HEK293 (cell line): ENCODE measurements at regions not wholly inside any gene's neighbourhood (a gene's known extent, or its start where the extent isn't known, plus 50 kb on each side); places are given as distances from the start of the nearest gene placed in this dataset.

Source experiments
- CTCF ChIA-PET: fragments of 350-600 bp; formaldehyde crosslinking; extraction: SDS; loops from one replicate; lab custom pipeline; 2021; ENCODE audit warnings: antibody characterized with exemption; lab: Yijun Ruan, JAX
- POLR2A ChIA-PET: fragments of 300-600 bp; formaldehyde crosslinking; extraction: SDS; loops from one replicate; lab custom pipeline; 2020; ENCODE audit warnings: antibody characterized with exemption, inconsistent platforms; lab: Yijun Ruan, JAX
- H3K27ac ChIP-seq: fragments of 200-500 bp; sonication (Bioruptor generic); 2 replicates; pipeline ENCODE4 v1.5.1; 2014; ENCODE audit warnings: low read depth, low read length, control low read depth, inconsistent platforms; ENCODE audit errors: extremely low read depth
- H3K36me3 ChIP-seq, 2 experiments: fragments of 200-500 bp in 1 of 2; sonication (Bioruptor generic) in 1 of 2; 1 replicate in 1 of 2; 2 replicates in 1 of 2; pipeline ENCODE4 v1.5.1; 2014 to 2017; ENCODE audit warnings: inconsistent platforms in 2 of 2, low read length in 2 of 2; ENCODE audit not compliant: control insufficient read depth in 2 of 2, insufficient read depth in 1 of 2
- H3K4me1 ChIP-seq: fragments of 200-500 bp; sonication (Bioruptor generic); 2 replicates; pipeline ENCODE4 v1.5.1; 2014; ENCODE audit warnings: mild to moderate bottlenecking, low read length, inconsistent platforms; ENCODE audit not compliant: control insufficient read depth, insufficient read depth
- H3K4me3 ChIP-seq: 2 replicates; pipeline ENCODE4 v1.5.1; 2011; ENCODE audit warnings: low read depth, mild to moderate bottlenecking, control low read depth, low read length, moderate library complexity
- H3K9me3 ChIP-seq: fragments of 200-500 bp; sonication (Bioruptor generic); 2 replicates; pipeline ENCODE4 v1.5.1; 2014; ENCODE audit warnings: low read depth, low read length, inconsistent platforms; ENCODE audit not compliant: control insufficient read depth, insufficient read depth
- ATF2 ChIP-seq: fragments of 450-650 bp; formaldehyde crosslinking; IDR thresholded peaks from 2 replicates; pipeline ENCODE4 v1.5.1; 2016; ENCODE audit warnings: missing biosample characterization, missing genetic modification characterization, low read depth
- BCL11B ChIP-seq: fragments of 450-650 bp; formaldehyde crosslinking; IDR thresholded peaks from 2 replicates; pipeline ENCODE4 v1.5.1; 2016; ENCODE audit warnings: low read depth, missing biosample characterization, missing genetic modification characterization
- CTCF ChIP-seq: fragments of 450-650 bp; formaldehyde crosslinking; IDR thresholded peaks from 2 replicates; pipeline ENCODE4 v1.5.1; 2016; ENCODE audit warnings: missing biosample characterization, missing genetic modification characterization
- GLIS1 ChIP-seq: fragments of 450-650 bp; formaldehyde crosslinking; IDR thresholded peaks from 2 replicates; pipeline ENCODE4 v1.5.1; 2016; ENCODE audit warnings: missing biosample characterization, missing genetic modification characterization
- SP2 ChIP-seq: fragments of 450-650 bp; formaldehyde crosslinking; IDR thresholded peaks from 2 replicates; pipeline ENCODE4 v1.5.1; 2016; ENCODE audit warnings: missing biosample characterization, missing genetic modification characterization
- SP7 ChIP-seq: fragments of 450-650 bp; formaldehyde crosslinking; IDR thresholded peaks from 2 replicates; pipeline ENCODE4 v1.5.1; 2016; ENCODE audit warnings: missing biosample characterization, missing genetic modification characterization
- TRIM28 ChIP-seq: IDR thresholded peaks from 2 replicates; pipeline ENCODE4 v1.6.1; 2011; ENCODE audit warnings: low read length, control low read depth, borderline replicate concordance
- ZBTB8A ChIP-seq: fragments of 450-650 bp; formaldehyde crosslinking; IDR thresholded peaks from 2 replicates; pipeline ENCODE4 v1.5.1; 2016; ENCODE audit warnings: missing biosample characterization, missing genetic modification characterization
- ZFP3 ChIP-seq: fragments of 450-650 bp; formaldehyde crosslinking; IDR thresholded peaks from 2 replicates; pipeline ENCODE4 v1.5.1; 2016; ENCODE audit warnings: low read depth, missing biosample characterization, missing genetic modification characterization
- ZNF148 ChIP-seq: fragments of 450-650 bp; formaldehyde crosslinking; IDR thresholded peaks from 2 replicates; pipeline ENCODE4 v1.5.0; 2017; ENCODE audit warnings: missing biosample characterization, missing genetic modification characterization, borderline replicate concordance
- ZNF157 ChIP-seq: fragments of 450-650 bp; formaldehyde crosslinking; IDR thresholded peaks from 2 replicates; pipeline ENCODE4 v1.5.1; 2016; ENCODE audit warnings: missing biosample characterization, missing genetic modification characterization
- ZNF324 ChIP-seq: fragments of 450-650 bp; formaldehyde crosslinking; IDR thresholded peaks from 2 replicates; pipeline ENCODE4 v1.5.1; 2016; ENCODE audit warnings: missing biosample characterization, missing genetic modification characterization
- ZNF394 ChIP-seq: fragments of 450-650 bp; formaldehyde crosslinking; IDR thresholded peaks from 2 replicates; pipeline ENCODE4 v1.5.1; 2016; ENCODE audit warnings: missing biosample characterization, missing genetic modification characterization, mild to moderate bottlenecking, moderate library complexity, borderline replicate concordance
- ZNF416 ChIP-seq: fragments of 450-650 bp; formaldehyde crosslinking; IDR thresholded peaks from 2 replicates; pipeline ENCODE4 v1.5.1; 2016; ENCODE audit warnings: missing biosample characterization, missing genetic modification characterization
- ZNF518A ChIP-seq: fragments of 450-650 bp; formaldehyde crosslinking; conservative IDR thresholded peaks from 2 replicates; pipeline ENCODE4 v1.5.1; 2016; ENCODE audit warnings: low read depth, missing biosample characterization, missing genetic modification characterization
- ZNF629 ChIP-seq: fragments of 450-650 bp; formaldehyde crosslinking; IDR thresholded peaks from 2 replicates; pipeline ENCODE4 v1.5.1; 2017; ENCODE audit warnings: missing biosample characterization, missing genetic modification characterization
- ZNF664 ChIP-seq: fragments of 450-650 bp; formaldehyde crosslinking; IDR thresholded peaks from 2 replicates; pipeline ENCODE4 v1.5.1; 2016; ENCODE audit warnings: missing biosample characterization, missing genetic modification characterization
- ZNF747 ChIP-seq: fragments of 450-650 bp; formaldehyde crosslinking; IDR thresholded peaks from 2 replicates; pipeline ENCODE4 v1.5.1; 2016; ENCODE audit warnings: missing biosample characterization, missing genetic modification characterization
- ZNF76 ChIP-seq: fragments of 450-650 bp; formaldehyde crosslinking; IDR thresholded peaks from 2 replicates; pipeline ENCODE4; 2016; ENCODE audit warnings: low read depth, missing biosample characterization, missing genetic modification characterization, borderline replicate concordance
- ZNF768 ChIP-seq: fragments of 450-650 bp; formaldehyde crosslinking; IDR thresholded peaks from 2 replicates; pipeline ENCODE4 v1.5.1; 2018; ENCODE audit warnings: missing biosample characterization, mild to moderate bottlenecking, missing genetic modification characterization
- ZSCAN18 ChIP-seq: fragments of 450-650 bp; formaldehyde crosslinking; IDR thresholded peaks from 2 replicates; pipeline ENCODE4 v1.5.1; 2016; ENCODE audit warnings: missing biosample characterization, missing genetic modification characterization
- ZSCAN5A ChIP-seq: fragments of 450-650 bp; formaldehyde crosslinking; IDR thresholded peaks from 2 replicates; pipeline ENCODE4 v1.5.1; 2016; ENCODE audit warnings: missing biosample characterization, missing genetic modification characterization

- Histone ChIP-seq H3K27ac (no peak overlapping the region), H3K9me3 (no peaks in the 10 kb centered on the region), H3K36me3 (no peaks in the 10 kb centered on the region), H3K4me3 (no peak overlapping the region), H3K4me1 (no peaks in the 10 kb centered on the region)
- ChIA-PET CTCF (no interaction called here), POLR2A (no interaction called here)
- TF ChIP-seq ZNF157 = no peak
- no peak for TF ChIP-seq ZNF664
- TF ChIP-seq ZBTB8A = no peak
- no peak for TF ChIP-seq ZNF768 (tag by site-specific recombination)
- no peak for TF ChIP-seq ZNF416 (tag by site-specific recombination)
- TF ChIP-seq CTCF (tag by site-specific recombination) = no peak
- TF ChIP-seq ATF2 (tag by site-specific recombination) = no peak
- TF ChIP-seq BCL11B (tag by site-specific recombination) = no peak
- no peak for TF ChIP-seq GLIS1 (tag by site-specific recombination)
- TF ChIP-seq ZNF324 (tag by site-specific recombination) = no peak
- TF ChIP-seq ZNF394 (tag by site-specific recombination) = no peak
- TF ChIP-seq ZNF629 (tag by site-specific recombination) = no peak
- TF ChIP-seq SP7 (tag by site-specific recombination) = no peak
- no peak for TF ChIP-seq TRIM28
- no peak for TF ChIP-seq ZSCAN5A
- no peak for TF ChIP-seq ZNF747 (tag by site-specific recombination)
- TF ChIP-seq SP2 (tag by site-specific recombination) = no peak
- no peak for TF ChIP-seq ZSCAN18 (tag by site-specific recombination)
Measured at GRCh38 chr3:186464424-186465093, 79.6 kb downstream of the CRYGS start.

GRCh38 chr3:186461141-186461540, 83.0 kb downstream of the CRYGS start:
- POLR2A ChIA-PET = no interaction called here
- no peak for TF ChIP-seq ZNF148 (tag by site-specific recombination)
- TF ChIP-seq ZFP3 (tag by site-specific recombination) = no peak
- TF ChIP-seq BCL11B (tag by site-specific recombination) = no peak
- no peak for TF ChIP-seq ZNF518A (tag by site-specific recombination)
- TF ChIP-seq ZNF76 (tag by site-specific recombination) = no peak

More at GRCh38 chr3:186461141-186461540, 83.0 kb downstream of the CRYGS start:
- Histone ChIP-seq H3K36me3 (no peaks in the 10 kb centered on the region), H3K9me3 (no peaks in the 10 kb centered on the region), H3K27ac (no peak overlapping the region), H3K4me3 (no peak overlapping the region), H3K4me1 (no peaks in the 10 kb centered on the region)
- CTCF ChIA-PET = interaction anchor here (0.6 kb wide), 2 partner anchors 125 to 133 kb away, joined by 3 read pairs; no protein-coding TSS in a partner anchor
